ENCODE measurements at regions not wholly inside any gene's neighbourhood (a gene's known extent, or its start where the extent isn't known, plus 50 kb on each side); places are given as distances from the start of the nearest gene placed in this dataset.

- TF ChIP-seq SNAI2 (CRISPR knock-in tag; IDR thresholded peaks at IDR 0.05): no peak
- no peak for TF ChIP-seq RARB (CRISPR knock-in tag; IDR thresholded peaks at IDR 0.05)
- no peak for TF ChIP-seq ZFP3 (CRISPR knock-in tag; IDR thresholded peaks at IDR 0.05)
- TF ChIP-seq ARNTL (CRISPR knock-in tag; IDR thresholded peaks at IDR 0.05; ENCODE audit: borderline replicate concordance, low read depth): no peak
- TF ChIP-seq ISL1 (CRISPR knock-in tag; IDR thresholded peaks at IDR 0.05): no peak
- no peak for TF ChIP-seq CSDC2 (CRISPR knock-in tag; IDR thresholded peaks at IDR 0.05)
- no peak for TF ChIP-seq ESRRG (CRISPR knock-in tag; IDR thresholded peaks at IDR 0.05)
- TF ChIP-seq, protein P1, sequence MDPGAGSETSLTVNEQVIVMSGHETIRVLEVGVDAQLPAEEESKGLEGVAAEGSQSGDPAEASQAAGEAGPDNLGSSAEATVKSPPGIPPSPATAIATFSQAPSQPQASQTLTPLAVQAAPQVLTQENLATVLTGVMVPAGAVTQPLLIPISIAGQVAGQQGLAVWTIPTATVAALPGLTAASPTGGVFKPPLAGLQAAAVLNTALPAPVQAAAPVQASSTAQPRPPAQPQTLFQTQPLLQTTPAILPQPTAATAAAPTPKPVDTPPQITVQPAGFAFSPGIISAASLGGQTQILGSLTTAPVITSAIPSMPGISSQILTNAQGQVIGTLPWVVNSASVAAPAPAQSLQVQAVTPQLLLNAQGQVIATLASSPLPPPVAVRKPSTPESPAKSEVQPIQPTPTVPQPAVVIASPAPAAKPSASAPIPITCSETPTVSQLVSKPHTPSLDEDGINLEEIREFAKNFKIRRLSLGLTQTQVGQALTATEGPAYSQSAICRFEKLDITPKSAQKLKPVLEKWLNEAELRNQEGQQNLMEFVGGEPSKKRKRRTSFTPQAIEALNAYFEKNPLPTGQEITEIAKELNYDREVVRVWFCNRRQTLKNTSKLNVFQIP (CRISPR knock-in tag; IDR thresholded peaks at IDR 0.05; ENCODE audit: borderline replicate concordance, low read depth): no peak
- no peak for TF ChIP-seq ZFP30 (CRISPR knock-in tag; IDR thresholded peaks at IDR 0.05)
These were observed 55.7 kb upstream of the CCDC160 start for GRCh38 chrX:134181275-134181660.
